GM18907 (cell line): ENCODE measurements at regions not wholly inside any gene's neighbourhood (a gene's known extent, or its start where the extent isn't known, plus 50 kb on each side); places are given as distances from the start of the nearest gene placed in this dataset.
"Not testable (repeated sequence)": the region's sequence is repeated elsewhere in the genome, so short reads cannot be mapped to it uniquely, and the experiment has no call there.

Experiments used
- ATAC-seq: cut with Tn5 transposase; IDR thresholded peaks from one replicate; pipeline ENCODE4 v1.9.1; 2021; ENCODE audit warnings: mild to moderate bottlenecking, moderate library complexity; ENCODE audit not compliant: unreplicated experiment

- not testable (repeated sequence) for ATAC-seq
Measured at GRCh38 chr14:106011631-106012360, 485.4 kb downstream of the TMEM121 start.

- not testable (repeated sequence) for ATAC-seq
Measured at GRCh38 chr14:106012361-106012725, 486.0 kb downstream of the TMEM121 start.

GRCh38 chr14:106013879-106014376 is 487.5 kb downstream of the TMEM121 start:
- no peak for ATAC-seq

- ATAC-seq, result not testable (repeated sequence)
Measured at GRCh38 chr14:106017952-106018351, 491.6 kb downstream of the TMEM121 start.

- no peak for ATAC-seq
Measured at GRCh38 chr14:106021832-106022231, 495.4 kb downstream of the TMEM121 start.

- ATAC-seq, result not testable (repeated sequence)
Measured at GRCh38 chr14:106022648-106023047, 496.3 kb downstream of the TMEM121 start.

- ATAC-seq, result no peak
Measured at GRCh38 chr14:106023411-106023810, 497.0 kb downstream of the TMEM121 start.

GRCh38 chr14:106024983-106025604 is 498.7 kb downstream of the TMEM121 start:
- no peak for ATAC-seq

GRCh38 chr14:106026026-106026425 is 499.6 kb downstream of the TMEM121 start:
- no peak for ATAC-seq

- ATAC-seq, result not testable (repeated sequence)
Measured at GRCh38 chr14:106027759-106028158, 501.4 kb downstream of the TMEM121 start.

GRCh38 chr14:106029959-106030358 is 503.6 kb downstream of the TMEM121 start:
- ATAC-seq, result no peak

- no peak for ATAC-seq
Measured at GRCh38 chr14:106037380-106037779, 511.0 kb downstream of the TMEM121 start.

GRCh38 chr14:106038263-106038662 is 511.9 kb downstream of the TMEM121 start:
- no peak for ATAC-seq

GRCh38 chr14:106039400-106039799 is 513.0 kb downstream of the TMEM121 start:
- no peak for ATAC-seq

GRCh38 chr14:106044515-106044914 is 518.1 kb downstream of the TMEM121 start:
- no peak for ATAC-seq

GRCh38 chr14:106044949-106045596 is 518.7 kb downstream of the TMEM121 start:
- ATAC-seq, result peak; percentile 53

GRCh38 chr14:106051796-106052195 is 525.4 kb downstream of the TMEM121 start:
- no peak for ATAC-seq

GRCh38 chr14:106055289-106055688 is 528.9 kb downstream of the TMEM121 start:
- no peak for ATAC-seq

GRCh38 chr14:106058342-106058741 is 532.0 kb downstream of the TMEM121 start:
- ATAC-seq, result no peak

- no peak for ATAC-seq
Measured at GRCh38 chr14:106060276-106060975, 534.0 kb downstream of the TMEM121 start.

GRCh38 chr14:106061877-106062500 is 535.6 kb downstream of the TMEM121 start:
- ATAC-seq, result not testable (repeated sequence)
